Stomach (tissue), 8 donors: ENCODE measurements at regions not wholly inside any gene's neighbourhood (a gene's known extent, or its start where the extent isn't known, plus 50 kb on each side); places are given as distances from the start of the nearest gene placed in this dataset.
"Not testable (repeated sequence)": the region's sequence is repeated elsewhere in the genome, so short reads cannot be mapped to it uniquely, and the experiment has no call there.

Experiments used
- DNase-seq, 2 donors: peaks; one replicate each; pipeline versions ENCODE4 v3.0.0 to v3.0.0-alpha.2; 2013 to 2019
- H3K27ac ChIP-seq, 5 donors: fragments of 200-600 bp in 4 of 5; sonication (generic) in 4 of 5; one replicate each; pipeline ENCODE4 v1.5.1; 2013 to 2019; ENCODE audit warnings: mild to moderate bottlenecking in 1 of 5, moderate library complexity in 1 of 5
- H3K27me3 ChIP-seq, 3 donors: fragments of 200-600 bp; sonication (generic); one replicate each; pipeline ENCODE4 v1.5.1; 2017 to 2019; ENCODE audit warnings: mixed run types in 1 of 3
- H3K36me3 ChIP-seq, 4 donors: fragments of 200-600 bp; sonication (generic); 1 replicate in 3 of 4; 2 replicates in 1 of 4; pipeline ENCODE4 v1.5.1; 2016 to 2019
- H3K4me1 ChIP-seq, 4 donors: fragments of 200-600 bp; sonication (generic); one replicate each; pipeline ENCODE4 v1.5.1; 2016 to 2019
- H3K4me3 ChIP-seq, 4 donors: fragments of 200-600 bp; sonication (generic) in 3 of 4; one replicate each; pipeline ENCODE4 v1.5.1; 2016 to 2019; ENCODE audit warnings: mild to moderate bottlenecking in 1 of 4
- H3K9me3 ChIP-seq, 4 donors: fragments of 200-600 bp; sonication (generic); one replicate each; pipeline ENCODE4 v1.5.1; 2016 to 2019
- EP300 ChIP-seq: sonication (generic); formaldehyde crosslinking; IDR thresholded peaks from one replicate; pipeline ENCODE4 v1.6.1; 2017; ENCODE audit warnings: antibody characterized with exemption
- POLR2A ChIP-seq, 4 donors: fragments of 450-650 bp; IDR thresholded peaks; one replicate each; pipeline ENCODE4 v1.6.1; 2016; ENCODE audit warnings: antibody characterized with exemption in 4 of 4, control low read depth in 2 of 4, mild to moderate bottlenecking in 1 of 4, moderate library complexity in 1 of 4
- POLR2AphosphoS5 ChIP-seq, 3 donors: sonication (generic); formaldehyde crosslinking; IDR thresholded peaks; one replicate each; pipeline ENCODE4 v1.6.1; 2016; ENCODE audit warnings: antibody characterized with exemption in 3 of 3
- WGBS, 5 donors: extraction: QIAGEN DNeasy Blood & Tissue Kit in 3 of 5; methylation state at CpG; one replicate each; pipeline versions ENCODE4 v1.1.5 to v1.1.7; 2013 to 2018; 5-methylcytosine and 5-hydroxymethylcytosine counted together
- intact Hi-C: fragments of 100-400 bp; cut with DNase I; formaldehyde crosslinking; loops from one replicate; pipeline ENCODE4 v1.15.1; 2023; ENCODE audit warnings: low total_unique reads
- TF ChIP-seq, protein P1 (sequence below), 7 experiments: fragments of 450-650 bp in 4 of 7; fragments of 200-600 bp in 3 of 7; sonication (generic) in 3 of 7; IDR thresholded peaks; one replicate each; pipeline ENCODE4 v1.5.1; 2016 to 2019; ENCODE audit warnings: antibody characterized with exemption in 7 of 7, control low read depth in 2 of 7, mild to moderate bottlenecking in 1 of 7
- donor health status: healthy with polysubstance abuse.
- donor health status: Bipolar disorder and iron deficiency.
- donor health status: healthy.

DNA sequence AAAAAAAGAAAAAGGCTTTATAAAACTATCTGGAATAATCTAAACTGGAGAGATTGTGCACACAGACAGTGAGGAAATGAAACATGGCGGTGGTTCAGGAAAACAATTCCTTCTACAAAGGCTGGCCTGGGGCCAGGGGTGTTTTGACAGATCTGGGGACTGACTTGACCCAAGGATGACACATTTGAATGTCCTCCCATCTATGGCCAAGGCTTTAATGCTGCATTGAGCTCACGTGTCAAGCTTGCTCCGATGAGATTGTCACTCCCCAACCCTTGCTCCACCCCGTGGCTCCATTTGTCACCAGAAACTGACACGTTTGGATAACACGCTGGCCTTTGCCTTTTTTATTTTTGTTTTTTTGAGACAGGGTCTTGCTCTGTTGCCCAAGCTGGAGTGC lies 156.1 kb downstream of the ZFP64 start:
- DNase-seq, result no peak
- intact Hi-C loops, result no loop called here
- no peaks in the 10 kb centered on the region for H3K27me3 ChIP-seq
- peaks cover 0 to 6% (median 2%) of the 10 kb centered on the region in 4 donors for H3K4me1 ChIP-seq
- no peak for TF ChIP-seq POLR2AphosphoS5 (IDR thresholded peaks at IDR 0.05)
- TF ChIP-seq POLR2A (IDR thresholded peaks at IDR 0.05), result no peak
- TF ChIP-seq EP300, result no peak
- H3K9me3 ChIP-seq, result no peaks in the 10 kb centered on the region
- WGBS, 5 donors, result 52 to 64% (median 58%) methylated on average over 6 of the region's 6 CpGs
- no peak overlapping the region for H3K4me3 ChIP-seq
- no peak overlapping the region for H3K27ac ChIP-seq
- no peaks in the 10 kb centered on the region for H3K36me3 ChIP-seq

DNA sequence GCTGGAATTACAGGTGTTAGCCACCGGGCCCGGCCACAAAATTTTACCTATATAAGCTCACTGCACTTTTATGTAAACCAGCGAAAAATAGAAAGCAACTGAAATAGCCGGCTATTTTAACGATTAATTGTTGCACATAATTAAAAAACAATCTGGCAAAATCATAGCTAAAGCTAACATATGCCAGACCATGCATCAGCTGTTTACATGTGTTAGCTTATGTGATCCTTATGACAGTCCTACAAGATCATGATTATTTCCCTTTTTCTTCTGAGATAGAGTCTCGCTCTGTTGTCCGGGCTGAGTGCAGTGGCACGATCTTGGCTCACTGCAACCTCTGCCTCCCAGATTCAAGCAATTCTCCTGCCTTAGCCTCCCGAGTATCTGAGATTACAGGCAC lies 157.0 kb downstream of the ZFP64 start:
- Histone ChIP-seq H3K4me1 (peaks cover 0 to 6% (median 2%) of the 10 kb centered on the region in 4 donors), H3K36me3 (no peaks in the 10 kb centered on the region), H3K27me3 (no peaks in the 10 kb centered on the region), H3K9me3 (no peaks in the 10 kb centered on the region), H3K27ac (no peak overlapping the region), H3K4me3 (no peak overlapping the region)
- TF ChIP-seq, protein P1, sequence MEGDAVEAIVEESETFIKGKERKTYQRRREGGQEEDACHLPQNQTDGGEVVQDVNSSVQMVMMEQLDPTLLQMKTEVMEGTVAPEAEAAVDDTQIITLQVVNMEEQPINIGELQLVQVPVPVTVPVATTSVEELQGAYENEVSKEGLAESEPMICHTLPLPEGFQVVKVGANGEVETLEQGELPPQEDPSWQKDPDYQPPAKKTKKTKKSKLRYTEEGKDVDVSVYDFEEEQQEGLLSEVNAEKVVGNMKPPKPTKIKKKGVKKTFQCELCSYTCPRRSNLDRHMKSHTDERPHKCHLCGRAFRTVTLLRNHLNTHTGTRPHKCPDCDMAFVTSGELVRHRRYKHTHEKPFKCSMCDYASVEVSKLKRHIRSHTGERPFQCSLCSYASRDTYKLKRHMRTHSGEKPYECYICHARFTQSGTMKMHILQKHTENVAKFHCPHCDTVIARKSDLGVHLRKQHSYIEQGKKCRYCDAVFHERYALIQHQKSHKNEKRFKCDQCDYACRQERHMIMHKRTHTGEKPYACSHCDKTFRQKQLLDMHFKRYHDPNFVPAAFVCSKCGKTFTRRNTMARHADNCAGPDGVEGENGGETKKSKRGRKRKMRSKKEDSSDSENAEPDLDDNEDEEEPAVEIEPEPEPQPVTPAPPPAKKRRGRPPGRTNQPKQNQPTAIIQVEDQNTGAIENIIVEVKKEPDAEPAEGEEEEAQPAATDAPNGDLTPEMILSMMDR (IDR thresholded peaks at IDR 0.05), result no peak
- TF ChIP-seq POLR2A (IDR thresholded peaks at IDR 0.05) (no peak), EP300 (no peak), POLR2AphosphoS5 (IDR thresholded peaks at IDR 0.05) (no peak)
- WGBS, 5 donors, result 94 to 98% (median 95%) methylated on average over 9 of the region's 9 CpGs
- intact Hi-C loops, result no loop called here
- no peak for DNase-seq

DNA sequence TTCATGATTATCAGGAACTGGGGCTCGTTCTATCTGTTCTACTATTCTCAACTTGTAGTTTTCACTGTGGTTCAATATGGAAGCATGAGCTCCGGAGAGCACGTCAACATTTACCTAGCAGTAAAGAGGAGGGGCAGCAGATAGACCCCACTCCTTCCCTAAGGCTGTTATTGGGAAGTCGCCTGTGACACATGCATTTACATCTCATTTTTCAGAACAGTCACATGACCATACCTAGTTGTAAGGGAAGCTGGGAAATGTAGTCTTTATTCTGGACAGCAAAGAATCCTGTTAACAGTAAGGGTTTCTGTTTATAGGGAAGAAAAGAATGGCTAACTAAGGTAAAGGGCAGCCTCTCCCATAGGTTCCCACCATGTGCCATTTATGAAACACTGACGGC lies 158.3 kb downstream of the ZFP64 start:
- Histone ChIP-seq H3K36me3 (no peaks in the 10 kb centered on the region), H3K27ac (no peak overlapping the region), H3K27me3 (no peaks in the 10 kb centered on the region), H3K9me3 (no peaks in the 10 kb centered on the region), H3K4me1 (peaks cover 0 to 6% (median 2%) of the 10 kb centered on the region in 4 donors), H3K4me3 (no peak overlapping the region)
- intact Hi-C loops, result no loop called here
- no peak for TF ChIP-seq EP300
- TF ChIP-seq, protein P1 (IDR thresholded peaks at IDR 0.05), result no peak
- TF ChIP-seq POLR2AphosphoS5 (IDR thresholded peaks at IDR 0.05), result no peak
- TF ChIP-seq POLR2A (IDR thresholded peaks at IDR 0.05), result no peak
- 61 to 85% (median 81%) methylated on average over 5 of the region's 5 CpGs for WGBS, 5 donors
- DNase-seq, result peak in 1 of 2 donors; percentile 27

DNA sequence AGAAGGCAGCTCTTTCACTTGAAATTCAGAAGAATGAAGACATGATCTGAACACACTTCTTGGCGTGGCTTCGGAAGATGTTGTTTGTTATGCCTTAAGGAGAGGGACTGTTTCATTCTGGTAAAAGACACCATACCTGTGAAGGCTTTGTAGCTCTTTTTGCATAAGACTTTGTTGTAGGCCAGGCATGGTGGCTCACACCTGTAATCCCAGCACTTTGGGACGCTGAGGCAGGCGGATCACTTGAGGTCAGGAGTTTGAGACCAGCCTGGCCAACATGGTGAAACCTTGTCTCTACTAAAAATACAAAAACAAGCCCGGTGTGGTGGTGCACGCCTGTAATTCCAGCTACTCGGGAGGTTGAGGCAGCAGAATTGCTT lies 159.3 kb downstream of the ZFP64 start:
- intact Hi-C loops, H3K9me3 ChIP-seq, H3K4me1 ChIP-seq, H3K36me3 ChIP-seq, DNase-seq, H3K27me3 ChIP-seq, H3K4me3 ChIP-seq: not testable (repeated sequence)
- H3K27ac ChIP-seq, result peak overlapping the region in 2 of 5 donors; percentile 9 to 51
- 91 to 98% (median 94%) methylated on average over 7 of the region's 7 CpGs for WGBS, 5 donors

DNA sequence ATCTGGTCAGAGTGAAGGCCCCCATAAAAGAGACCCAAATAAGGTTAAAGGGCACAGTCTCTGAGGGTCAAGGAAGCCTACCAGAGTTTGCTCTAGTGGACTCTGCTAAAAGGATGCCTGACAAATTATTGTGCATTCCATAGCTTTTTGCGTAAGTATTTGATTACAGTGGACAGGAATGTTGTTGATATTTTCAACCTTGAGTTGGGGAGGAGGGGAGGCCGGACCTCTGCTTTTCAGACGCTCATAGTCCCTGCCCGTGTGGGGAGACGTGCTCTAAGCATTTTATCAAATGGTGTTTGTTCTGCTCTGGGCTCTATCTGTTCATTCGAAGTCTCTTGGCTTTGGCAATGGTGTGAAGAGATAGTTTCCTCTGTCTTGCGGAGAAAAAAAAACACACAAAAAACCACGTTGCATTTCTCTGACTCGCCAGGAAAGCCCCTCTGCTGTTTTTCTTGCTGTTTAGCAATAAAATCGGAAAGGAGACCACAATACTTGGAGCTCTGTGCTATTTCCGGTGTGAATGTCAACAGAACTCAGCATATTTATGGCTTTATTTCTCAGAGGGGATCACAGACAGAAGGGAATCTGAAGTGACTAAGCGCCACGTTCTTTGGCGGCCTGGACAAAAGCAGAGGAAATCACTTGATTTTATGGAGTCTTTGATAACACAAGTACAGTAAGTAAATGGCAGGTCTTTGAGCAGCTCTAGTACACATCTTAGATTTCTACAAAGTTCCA lies 159.8 kb downstream of the ZFP64 start:
- WGBS, 5 donors, result 37 to 50% (median 44%) methylated on average over 14 of the region's 14 CpGs
- H3K27ac ChIP-seq, result peak overlapping the region in 2 of 5 donors; percentile 22 to 51
- no peaks in the 10 kb centered on the region for H3K36me3 ChIP-seq
- no peak overlapping the region for H3K4me3 ChIP-seq
- DNase-seq, result peak in 1 of 2 donors; percentile 68
- no peaks in the 10 kb centered on the region for H3K27me3 ChIP-seq
- TF ChIP-seq EP300 (no peak), POLR2A (IDR thresholded peaks at IDR 0.05) (no peak), POLR2AphosphoS5 (IDR thresholded peaks at IDR 0.05) (no peak)
- TF ChIP-seq, protein P1 (IDR thresholded peaks at IDR 0.05), result no peak
- intact Hi-C loops, result no loop called here
- H3K4me1 ChIP-seq, result peaks cover 0 to 6% (median 2%) of the 10 kb centered on the region in 4 donors
- H3K9me3 ChIP-seq, result no peaks in the 10 kb centered on the region
